Astrocyte (in vitro differentiated cells and primary cell): ENCODE measurements at regions not wholly inside any gene's neighbourhood (a gene's known extent, or its start where the extent isn't known, plus 50 kb on each side); places are given as distances from the start of the nearest gene placed in this dataset.

ENCODE experiments used
- CTCF ChIP-seq: IDR thresholded peaks from 2 replicates; pipeline ENCODE4 v1.5.1; 2011; ENCODE audit warnings: low read depth, mild to moderate bottlenecking, inconsistent platforms, low read length, moderate library complexity; ENCODE audit not compliant: insufficient read depth
- EZH2 ChIP-seq: IDR thresholded peaks from 2 replicates; pipeline ENCODE4 v1.6.1; 2012; ENCODE audit warnings: mild to moderate bottlenecking, low read length, inconsistent platforms; ENCODE audit not compliant: insufficient read depth

- no peak for TF ChIP-seq CTCF
- no peak for TF ChIP-seq EZH2
Observed at GRCh38 chr6:137798261-137798660, 68.8 kb upstream of the TNFAIP3 start.
